ENCODE measurements at regions not wholly inside any gene's neighbourhood (a gene's known extent, or its start where the extent isn't known, plus 50 kb on each side); places are given as distances from the start of the nearest gene placed in this dataset.

GRCh38 chr17:51445946-51446345 lies 185.6 kb downstream of the UTP18 start:
- ChIA-PET RAD21 (ENCODE audit: unreplicated experiment) (interaction anchor here (0.6 kb wide), 1 partner anchor 97 kb away, joined by 3 read pairs; no protein-coding TSS in a partner anchor), CTCF (interaction anchor here (0.6 kb wide), 1 partner anchor 836 kb away, joined by 3 read pairs; no protein-coding TSS in a partner anchor), SMC1A (ENCODE audit: uncharacterized antibody, unreplicated experiment) (no interaction called here), POLR2A (no interaction called here)
- no peak for ATAC-seq
- no peak for FAIRE-seq
- Histone ChIP-seq H3K4me3 (no peak overlapping the region), H3K4me1 (ENCODE audit: control insufficient read depth, insufficient read depth, low read length) (no peaks in the 10 kb centered on the region), H3K27ac (ENCODE audit: control insufficient read depth, insufficient read depth) (no peak overlapping the region), H3K4me2 (ENCODE audit: control insufficient read depth, insufficient read depth) (no peak overlapping the region), H2AFZ (ENCODE audit: control insufficient read depth, low read depth, low read length) (no peak overlapping the region), H3K36me3 (ENCODE audit: control insufficient read depth in 2 of 2, insufficient read depth in 2 of 2, low read length in 1 of 2) (no peaks in the 10 kb centered on the region), H4K20me1 (ENCODE audit: control insufficient read depth, insufficient read depth) (no peaks in the 10 kb centered on the region), H3K27me3 (replicated peaks in 1 of 2; ENCODE audit: control insufficient read depth in 2 of 2, insufficient read depth in 2 of 2, low read length in 1 of 2) (0 out of 4 replicates have a peak, but pooled peaks cover 0 to 2% of the 10 kb centered on the region in 2 experiments), H3K79me2 (ENCODE audit: control insufficient read depth, insufficient read depth, low read length) (no peaks in the 10 kb centered on the region), H3K9me3 (replicated peaks; ENCODE audit: control insufficient read depth, insufficient read depth, low read length) (no peaks in the 10 kb centered on the region), H3K9ac (ENCODE audit: control insufficient read depth, insufficient read depth, low read length) (no peak overlapping the region)
- no peak for TF ChIP-seq HDAC2 (IDR thresholded peaks at IDR 0.05)
- TF ChIP-seq SMAD5 (IDR thresholded peaks at IDR 0.05; ENCODE audit: low read depth) = no peak
- TF ChIP-seq CHD4 (IDR thresholded peaks at IDR 0.05) = no peak
- no peak for TF ChIP-seq TCF3 (IDR thresholded peaks at IDR 0.05; ENCODE audit: borderline replicate concordance, insufficient read depth, low read depth, low read length)
- TF ChIP-seq MAX (IDR thresholded peaks at IDR 0.05; ENCODE audit: low read depth, low read length) = no peak
- no peak for TF ChIP-seq ZSCAN29 (IDR thresholded peaks at IDR 0.05)
- TF ChIP-seq POLR2A (IDR thresholded peaks at IDR 0.05; ENCODE audit: low read depth, low read length) = no peak
- TF ChIP-seq IRF5 (IDR thresholded peaks at IDR 0.05; ENCODE audit: borderline replicate concordance) = no peak
- TF ChIP-seq TARDBP (IDR thresholded peaks at IDR 0.05; ENCODE audit: borderline replicate concordance) = no peak
- TF ChIP-seq, protein P1, sequence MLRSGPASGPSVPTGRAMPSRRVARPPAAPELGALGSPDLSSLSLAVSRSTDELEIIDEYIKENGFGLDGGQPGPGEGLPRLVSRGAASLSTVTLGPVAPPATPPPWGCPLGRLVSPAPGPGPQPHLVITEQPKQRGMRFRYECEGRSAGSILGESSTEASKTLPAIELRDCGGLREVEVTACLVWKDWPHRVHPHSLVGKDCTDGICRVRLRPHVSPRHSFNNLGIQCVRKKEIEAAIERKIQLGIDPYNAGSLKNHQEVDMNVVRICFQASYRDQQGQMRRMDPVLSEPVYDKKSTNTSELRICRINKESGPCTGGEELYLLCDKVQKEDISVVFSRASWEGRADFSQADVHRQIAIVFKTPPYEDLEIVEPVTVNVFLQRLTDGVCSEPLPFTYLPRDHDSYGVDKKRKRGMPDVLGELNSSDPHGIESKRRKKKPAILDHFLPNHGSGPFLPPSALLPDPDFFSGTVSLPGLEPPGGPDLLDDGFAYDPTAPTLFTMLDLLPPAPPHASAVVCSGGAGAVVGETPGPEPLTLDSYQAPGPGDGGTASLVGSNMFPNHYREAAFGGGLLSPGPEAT (IDR thresholded peaks at IDR 0.05; ENCODE audit: low read depth) = no peak
- no peak for TF ChIP-seq SMAD1 (IDR thresholded peaks at IDR 0.05; ENCODE audit: low read depth, partially characterized antibody)
- TF ChIP-seq ETV6 (conservative IDR thresholded peaks at IDR 0.05 in 1 of 2, IDR thresholded peaks at IDR 0.05 in 1 of 2; ENCODE audit: borderline replicate concordance in 1 of 2, low read depth in 1 of 2) = no peak
- no peak for TF ChIP-seq DPF2 (IDR thresholded peaks at IDR 0.05)
- TF ChIP-seq KLF5 (IDR thresholded peaks at IDR 0.05; ENCODE audit: partially characterized antibody) = no peak
- no peak for TF ChIP-seq TCF7 (IDR thresholded peaks at IDR 0.05; ENCODE audit: borderline replicate concordance)
- no peak for TF ChIP-seq PAX5 (IDR thresholded peaks at IDR 0.05; ENCODE audit: borderline replicate concordance, low read depth, low read length)
- no peak for TF ChIP-seq USF2 (IDR thresholded peaks at IDR 0.05; ENCODE audit: borderline replicate concordance, low read depth, low read length)
- TF ChIP-seq SMC3 (IDR thresholded peaks at IDR 0.05; ENCODE audit: borderline replicate concordance, low read length) = no peak
- no peak for TF ChIP-seq RAD51 (IDR thresholded peaks at IDR 0.05)
- TF ChIP-seq PML (IDR thresholded peaks at IDR 0.05; ENCODE audit: low read length) = no peak
- intact Hi-C loops (cut with micrococcal nuclease; ENCODE audit: unreplicated experiment) (no loop called here), in situ Hi-C loops (cut with MboI) (no loop called here)
- 3% methylated on average over 4 of the region's 4 CpGs for WGBS (ENCODE audit: insufficient coverage, insufficient replicate concordance, low lambda C conversion rate, missing lambda C conversion rate)
- BruUV-seq (replicated peaks) = no TSS peak
- DNase-seq (ENCODE audit: low read depth, low spot score) = no peak

Measured in GM12878 (cell line).